GM12865 (cell line): ENCODE measurements at regions not wholly inside any gene's neighbourhood (a gene's known extent, or its start where the extent isn't known, plus 50 kb on each side); places are given as distances from the start of the nearest gene placed in this dataset.

Experiments
- DNase-seq: peaks from one replicate; pipeline ENCODE4 v3.0.0; 2010; ENCODE audit warnings: low read depth
- H3K4me3 ChIP-seq: 2 replicates; pipeline ENCODE4 v1.5.1; 2011; ENCODE audit warnings: mild to moderate bottlenecking, low read depth, low read length, control low read depth
- CTCF ChIP-seq: IDR thresholded peaks from 2 replicates; pipeline ENCODE4 v1.5.1; 2011; ENCODE audit warnings: low read length, control low read depth, low read depth, inconsistent platforms; ENCODE audit not compliant: insufficient read depth; ENCODE audit errors: missing control alignments

- no peak for DNase-seq
- TF ChIP-seq CTCF: no peak
- no peak overlapping the region for H3K4me3 ChIP-seq
Measured at GRCh38 chr4:143099693-143100092, 85.0 kb upstream of the USP38 start.

- no peak overlapping the region for H3K4me3 ChIP-seq
- no peak for DNase-seq
- no peak for TF ChIP-seq CTCF
Measured at GRCh38 chr4:143109376-143109775, 75.3 kb upstream of the USP38 start.

- no peak for TF ChIP-seq CTCF
- DNase-seq: no peak
- no peak overlapping the region for H3K4me3 ChIP-seq
Measured at GRCh38 chr4:143118663-143119062, 66.1 kb upstream of the USP38 start.

GRCh38 chr4:143127621-143128020 is 57.1 kb upstream of the USP38 start:
- TF ChIP-seq CTCF: no peak
- H3K4me3 ChIP-seq: no peak overlapping the region
- DNase-seq: no peak

- DNase-seq: no peak
- H3K4me3 ChIP-seq: no peak overlapping the region
- TF ChIP-seq CTCF: no peak
Measured at GRCh38 chr4:143133977-143134376, 50.7 kb upstream of the USP38 start.
